Effector memory CD4-positive, alpha-beta T cell (primary cell): ENCODE measurements at regions not wholly inside any gene's neighbourhood (a gene's known extent, or its start where the extent isn't known, plus 50 kb on each side); places are given as distances from the start of the nearest gene placed in this dataset.

Experiments
- DNase-seq, 3 donors: peaks; one replicate each; pipeline ENCODE4 v3.0.0-alpha.2; 2020
- H3K27ac ChIP-seq: 2 replicates; pipeline ENCODE4 v1.7.0; 2013; ENCODE audit warnings: mild to moderate bottlenecking, low read length, moderate library complexity; ENCODE audit not compliant: insufficient read depth, poor library complexity, severe bottlenecking
- H3K27me3 ChIP-seq: replicated peaks from 2 replicates; pipeline ENCODE4 v1.7.0; 2013; ENCODE audit warnings: mild to moderate bottlenecking, low read length; ENCODE audit not compliant: insufficient read depth, control insufficient read depth, poor library complexity, severe bottlenecking
- H3K36me3 ChIP-seq: 2 replicates; pipeline ENCODE4 v1.7.0; 2013; ENCODE audit warnings: mild to moderate bottlenecking, low read length, moderate library complexity; ENCODE audit not compliant: control insufficient read depth, insufficient read depth
- H3K4me1 ChIP-seq: 2 replicates; pipeline ENCODE4 v1.7.0; 2013; ENCODE audit warnings: low read length, mild to moderate bottlenecking; ENCODE audit not compliant: control insufficient read depth, insufficient read depth, poor library complexity, severe bottlenecking
- H3K4me3 ChIP-seq: 2 replicates; pipeline ENCODE4 v1.7.0; 2013; ENCODE audit warnings: low read length, low read depth, mild to moderate bottlenecking; ENCODE audit not compliant: insufficient read depth, poor library complexity, severe bottlenecking
- H3K9me3 ChIP-seq: 2 replicates; pipeline ENCODE4 v1.7.0; 2013; ENCODE audit warnings: mild to moderate bottlenecking, low read length, moderate library complexity; ENCODE audit not compliant: control insufficient read depth

GRCh38 chr2:220455351-220455990 lies 828.0 kb downstream of the SLC4A3 start:
- Histone ChIP-seq H3K4me3 (no peak overlapping the region), H3K27me3 (no peaks in the 10 kb centered on the region), H3K4me1 (no peaks in the 10 kb centered on the region), H3K27ac (no peak overlapping the region), H3K36me3 (no peaks in the 10 kb centered on the region), H3K9me3 (no peaks in the 10 kb centered on the region)
- no peak for DNase-seq

GRCh38 chr2:220458051-220458450 lies 830.6 kb downstream of the SLC4A3 start:
- H3K4me3 ChIP-seq, result no peak overlapping the region
- H3K27me3 ChIP-seq, result no peaks in the 10 kb centered on the region
- H3K27ac ChIP-seq, result no peak overlapping the region
- no peaks in the 10 kb centered on the region for H3K9me3 ChIP-seq
- H3K36me3 ChIP-seq, result no peaks in the 10 kb centered on the region
- no peaks in the 10 kb centered on the region for H3K4me1 ChIP-seq
- no peak for DNase-seq

- Histone ChIP-seq H3K4me3 (no peak overlapping the region), H3K36me3 (no peaks in the 10 kb centered on the region), H3K27me3 (no peaks in the 10 kb centered on the region), H3K27ac (no peak overlapping the region), H3K9me3 (no peaks in the 10 kb centered on the region), H3K4me1 (no peaks in the 10 kb centered on the region)
- no peak for DNase-seq
These were observed 833.0 kb downstream of the SLC4A3 start for GRCh38 chr2:220460257-220460985.

GRCh38 chr2:220463876-220464275 lies 836.4 kb downstream of the SLC4A3 start:
- Histone ChIP-seq H3K27me3 (no peaks in the 10 kb centered on the region), H3K9me3 (no peaks in the 10 kb centered on the region), H3K36me3 (no peaks in the 10 kb centered on the region), H3K27ac (no peak overlapping the region), H3K4me1 (no peaks in the 10 kb centered on the region), H3K4me3 (no peak overlapping the region)
- no peak for DNase-seq

- H3K36me3 ChIP-seq, result no peaks in the 10 kb centered on the region
- H3K4me1 ChIP-seq, result no peaks in the 10 kb centered on the region
- DNase-seq, result no peak
- no peaks in the 10 kb centered on the region for H3K9me3 ChIP-seq
- H3K4me3 ChIP-seq, result no peak overlapping the region
- H3K27ac ChIP-seq, result no peak overlapping the region
- H3K27me3 ChIP-seq, result no peaks in the 10 kb centered on the region
These were observed 838.3 kb downstream of the SLC4A3 start for GRCh38 chr2:220465700-220466099.

- H3K27me3 ChIP-seq, result no peaks in the 10 kb centered on the region
These were observed 838.8 kb downstream of the SLC4A3 start for GRCh38 chr2:220466251-220466691.

GRCh38 chr2:220469201-220469600 lies 841.8 kb downstream of the SLC4A3 start:
- no peak overlapping the region for H3K4me3 ChIP-seq
- H3K27me3 ChIP-seq, result no peaks in the 10 kb centered on the region
- DNase-seq, result no peak
- no peak overlapping the region for H3K27ac ChIP-seq
- no peaks in the 10 kb centered on the region for H3K9me3 ChIP-seq
- no peaks in the 10 kb centered on the region for H3K4me1 ChIP-seq
- no peaks in the 10 kb centered on the region for H3K36me3 ChIP-seq

More at GRCh38 chr2:220466251-220466691, 838.8 kb downstream of the SLC4A3 start:
- no peak overlapping the region for H3K27ac ChIP-seq
- no peak overlapping the region for H3K4me3 ChIP-seq
- H3K4me1 ChIP-seq, result no peaks in the 10 kb centered on the region
- no peaks in the 10 kb centered on the region for H3K9me3 ChIP-seq
- no peak for DNase-seq
- H3K36me3 ChIP-seq, result no peaks in the 10 kb centered on the region

GRCh38 chr2:220473611-220474010 lies 846.2 kb downstream of the SLC4A3 start:
- Histone ChIP-seq H3K27ac (no peak overlapping the region), H3K27me3 (no peaks in the 10 kb centered on the region), H3K4me3 (no peak overlapping the region), H3K36me3 (no peaks in the 10 kb centered on the region), H3K4me1 (no peaks in the 10 kb centered on the region), H3K9me3 (no peaks in the 10 kb centered on the region)
- no peak for DNase-seq

- no peaks in the 10 kb centered on the region for H3K4me1 ChIP-seq
- no peaks in the 10 kb centered on the region for H3K27me3 ChIP-seq
- H3K36me3 ChIP-seq, result no peaks in the 10 kb centered on the region
- H3K27ac ChIP-seq, result no peak overlapping the region
- no peaks in the 10 kb centered on the region for H3K9me3 ChIP-seq
- H3K4me3 ChIP-seq, result no peak overlapping the region
- DNase-seq, result no peak
These were observed 849.4 kb downstream of the SLC4A3 start for GRCh38 chr2:220476877-220477276.

- Histone ChIP-seq H3K4me3 (no peak overlapping the region), H3K9me3 (no peaks in the 10 kb centered on the region), H3K27ac (no peak overlapping the region), H3K4me1 (no peaks in the 10 kb centered on the region), H3K27me3 (no peaks in the 10 kb centered on the region), H3K36me3 (no peaks in the 10 kb centered on the region)
- DNase-seq, result no peak
These were observed 851.1 kb downstream of the SLC4A3 start for GRCh38 chr2:220478305-220479058.
